ENCODE measurements at regions not wholly inside any gene's neighbourhood (a gene's known extent, or its start where the extent isn't known, plus 50 kb on each side); places are given as distances from the start of the nearest gene placed in this dataset.

GRCh38 chr1:177360791-177361190, 190.0 kb downstream of the BRINP2 start:
- TF ChIP-seq, protein P1, sequence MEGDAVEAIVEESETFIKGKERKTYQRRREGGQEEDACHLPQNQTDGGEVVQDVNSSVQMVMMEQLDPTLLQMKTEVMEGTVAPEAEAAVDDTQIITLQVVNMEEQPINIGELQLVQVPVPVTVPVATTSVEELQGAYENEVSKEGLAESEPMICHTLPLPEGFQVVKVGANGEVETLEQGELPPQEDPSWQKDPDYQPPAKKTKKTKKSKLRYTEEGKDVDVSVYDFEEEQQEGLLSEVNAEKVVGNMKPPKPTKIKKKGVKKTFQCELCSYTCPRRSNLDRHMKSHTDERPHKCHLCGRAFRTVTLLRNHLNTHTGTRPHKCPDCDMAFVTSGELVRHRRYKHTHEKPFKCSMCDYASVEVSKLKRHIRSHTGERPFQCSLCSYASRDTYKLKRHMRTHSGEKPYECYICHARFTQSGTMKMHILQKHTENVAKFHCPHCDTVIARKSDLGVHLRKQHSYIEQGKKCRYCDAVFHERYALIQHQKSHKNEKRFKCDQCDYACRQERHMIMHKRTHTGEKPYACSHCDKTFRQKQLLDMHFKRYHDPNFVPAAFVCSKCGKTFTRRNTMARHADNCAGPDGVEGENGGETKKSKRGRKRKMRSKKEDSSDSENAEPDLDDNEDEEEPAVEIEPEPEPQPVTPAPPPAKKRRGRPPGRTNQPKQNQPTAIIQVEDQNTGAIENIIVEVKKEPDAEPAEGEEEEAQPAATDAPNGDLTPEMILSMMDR (conservative IDR thresholded peaks at IDR 0.05; ENCODE audit: low read length): no peak
- TF ChIP-seq EZH2phosphoT487 (IDR thresholded peaks at IDR 0.05; ENCODE audit: borderline replicate concordance): no peak
